ENCODE measurements at regions not wholly inside any gene's neighbourhood (a gene's known extent, or its start where the extent isn't known, plus 50 kb on each side); places are given as distances from the start of the nearest gene placed in this dataset.

- peak; percentile 49 for DNase-seq
These were observed 385.5 kb downstream of the HDGFL1 start for GRCh38 chr6:22954749-22955385.

DNA sequence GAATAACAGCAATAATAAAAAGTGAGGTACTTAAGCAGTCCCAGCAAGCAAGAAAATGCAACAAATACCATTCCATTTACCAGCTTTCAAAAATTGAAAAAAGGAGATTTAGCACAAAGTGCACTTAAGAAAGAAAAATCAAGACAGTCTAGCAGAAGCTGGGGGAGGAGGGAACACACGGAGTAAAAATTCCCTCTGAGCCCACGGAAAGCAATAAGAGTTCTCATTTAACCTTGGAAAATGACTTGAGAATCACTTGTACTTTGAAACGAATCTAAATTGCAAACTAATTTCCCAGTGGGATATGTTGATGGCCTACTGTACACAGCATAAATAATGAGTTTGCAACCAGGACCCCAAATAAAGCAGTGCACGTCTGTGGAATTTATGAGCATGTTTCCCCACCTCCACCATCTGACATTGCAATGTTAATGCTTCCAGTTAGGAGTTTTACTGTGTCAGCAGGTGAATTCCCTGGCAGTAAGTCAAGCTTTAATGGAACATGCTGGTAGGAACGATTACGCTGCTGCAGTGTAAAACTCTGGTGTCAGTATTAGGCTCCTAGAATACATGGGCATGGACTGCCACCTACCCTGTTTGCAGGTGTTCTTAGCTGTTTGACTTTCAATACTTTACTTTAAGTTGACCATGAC is 386.8 kb downstream of the HDGFL1 start:
- DNase-seq, result no peak

DNA sequence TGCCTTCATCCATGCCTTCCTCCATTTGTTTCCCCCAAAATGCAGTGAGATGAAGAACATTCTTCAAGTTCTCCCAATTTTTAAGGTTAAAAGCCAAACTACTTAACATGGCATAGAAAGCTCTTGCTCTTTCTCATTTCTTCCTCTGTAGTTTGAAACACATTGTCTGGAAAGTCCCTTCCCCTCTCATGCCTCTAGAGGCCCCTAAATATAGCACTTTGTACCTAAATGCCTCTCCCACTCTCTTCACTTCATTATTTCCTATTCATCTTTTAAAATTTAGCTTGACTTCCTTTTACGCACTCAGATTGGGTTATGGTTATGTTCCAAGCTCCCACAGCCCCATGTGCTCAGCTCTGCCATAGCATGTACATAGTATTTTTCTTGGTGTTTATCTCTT is 389.3 kb downstream of the HDGFL1 start:
- DNase-seq, result no peak

DNA sequence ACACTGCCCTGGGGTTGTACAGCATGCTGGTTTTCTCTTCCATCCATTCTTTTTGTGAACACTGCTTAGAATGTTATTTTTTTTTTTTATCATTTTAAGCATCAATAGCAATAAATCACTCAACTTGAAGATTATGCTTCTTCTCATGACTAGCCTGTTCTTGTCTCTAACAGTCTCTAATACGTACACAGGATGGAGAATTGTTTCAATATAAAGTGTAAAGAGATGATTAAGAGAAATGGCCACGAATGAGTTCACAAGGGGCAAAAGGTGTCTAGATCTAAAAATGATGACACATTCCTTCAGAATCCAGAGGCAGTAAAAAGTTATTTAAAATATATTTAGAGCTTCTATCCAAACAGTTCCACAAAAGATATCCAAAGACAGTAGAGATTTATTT is 390.2 kb downstream of the HDGFL1 start:
- DNase-seq, result no peak

DNA sequence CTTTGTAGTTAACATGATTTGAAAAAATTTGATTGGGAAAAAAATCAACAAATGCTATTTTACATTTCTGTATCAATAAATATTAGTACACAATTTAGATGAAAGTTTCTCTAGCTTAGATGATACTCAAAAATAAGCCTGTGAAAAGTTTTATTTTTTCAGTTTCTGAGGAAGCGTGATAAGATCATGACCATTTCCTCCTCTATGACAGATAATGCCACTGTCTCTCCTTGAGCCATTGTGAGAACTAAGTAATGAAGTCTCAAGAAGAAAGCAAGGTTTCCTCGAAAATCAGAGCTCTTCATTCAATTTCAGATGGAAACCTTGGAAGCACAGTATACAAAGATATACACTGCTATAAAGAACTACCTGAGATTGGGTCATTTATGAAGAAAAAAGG is 395.0 kb downstream of the HDGFL1 start:
- no peak for DNase-seq

GRCh38 chr6:22965889-22966288 is 396.5 kb downstream of the HDGFL1 start:
- no peak for DNase-seq

DNA sequence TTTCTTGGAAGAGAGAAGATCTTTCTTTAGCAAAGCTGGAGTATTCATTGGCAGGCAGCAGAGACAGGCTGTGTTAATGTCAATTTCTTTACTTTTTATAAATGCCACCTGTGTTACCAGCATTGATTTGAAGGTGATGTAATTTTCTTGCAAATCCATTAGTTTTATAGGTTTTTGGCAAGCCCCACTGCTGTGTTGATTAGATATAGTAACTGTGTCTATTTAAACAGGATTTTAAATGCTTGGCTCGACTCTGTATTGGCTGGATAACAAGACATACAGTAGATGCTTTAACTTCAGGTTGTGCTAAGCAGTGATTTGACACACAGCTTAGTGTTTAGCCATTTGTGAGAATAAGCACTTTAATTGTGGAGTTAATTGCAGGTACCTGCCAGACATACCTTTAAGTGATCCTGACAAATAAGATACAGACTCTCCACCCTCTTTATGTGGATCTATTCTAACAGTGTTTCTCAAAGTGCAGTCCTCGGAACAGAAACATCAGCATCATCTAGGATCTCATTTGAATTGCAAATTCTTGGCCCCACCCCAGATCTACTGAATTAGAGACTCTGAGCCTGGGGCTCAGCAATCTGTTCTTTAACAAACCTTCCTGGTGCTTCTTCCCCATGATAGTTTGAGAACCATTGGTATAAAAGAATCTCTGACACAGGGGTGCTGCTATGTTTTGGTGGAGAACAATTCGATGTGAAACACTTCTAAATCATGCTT is 397.5 kb downstream of the HDGFL1 start:
- DNase-seq, result no peak

GRCh38 chr6:22970004-22970403 is 400.6 kb downstream of the HDGFL1 start:
- no peak for DNase-seq

DNA sequence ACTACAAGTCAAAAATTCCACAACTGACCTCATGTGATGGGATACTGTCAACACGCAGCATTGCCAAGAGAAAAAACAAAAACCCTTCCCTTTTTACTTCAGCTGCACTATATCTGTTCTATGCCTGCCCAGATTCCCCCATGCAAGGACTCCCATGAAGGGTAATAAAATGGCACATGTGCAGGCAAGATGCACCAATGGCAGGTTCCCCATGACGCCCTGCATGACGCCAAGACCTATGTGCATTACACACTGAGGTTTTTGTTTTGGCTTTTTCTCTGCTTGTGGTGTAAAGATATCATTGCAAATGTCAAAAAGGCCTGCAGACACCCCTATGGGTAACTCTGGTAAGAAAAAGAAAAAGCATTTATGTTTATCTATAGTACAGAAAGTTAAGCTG is 403.4 kb downstream of the HDGFL1 start:
- no peak for DNase-seq

DNA sequence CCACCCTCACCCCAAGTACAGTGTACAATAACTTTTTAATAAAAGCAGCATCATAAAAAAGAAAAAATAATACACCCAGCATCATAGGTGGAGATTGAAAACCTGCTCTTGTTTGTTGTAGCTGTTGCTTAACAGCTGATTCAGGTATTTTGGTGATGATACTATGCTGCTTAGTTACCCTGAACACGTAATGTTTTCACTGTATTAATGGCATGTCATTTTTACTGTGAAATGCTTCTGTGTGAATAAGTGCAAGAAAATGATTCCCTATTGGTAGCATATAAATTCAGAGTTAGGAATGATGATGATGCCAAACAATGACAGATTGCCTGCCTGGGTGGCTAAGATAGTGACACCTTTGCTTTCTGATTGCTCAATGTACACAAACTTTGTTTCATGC is 405.7 kb downstream of the HDGFL1 start:
- DNase-seq, result no peak

GRCh38 chr6:22980446-22980845 is 411.1 kb downstream of the HDGFL1 start:
- DNase-seq, result no peak

- no peak for DNase-seq
These were observed 432.8 kb downstream of the HDGFL1 start for GRCh38 chr6:23002044-23002619.

GRCh38 chr6:23003671-23004467 is 434.5 kb downstream of the HDGFL1 start:
- DNase-seq, result no peak

GRCh38 chr6:23006656-23007055 is 437.3 kb downstream of the HDGFL1 start:
- no peak for DNase-seq

- DNase-seq, result no peak
These were observed 442.2 kb downstream of the HDGFL1 start for GRCh38 chr6:23011615-23012014.

GRCh38 chr6:23013776-23014175 is 444.4 kb downstream of the HDGFL1 start:
- no peak for DNase-seq

DNA sequence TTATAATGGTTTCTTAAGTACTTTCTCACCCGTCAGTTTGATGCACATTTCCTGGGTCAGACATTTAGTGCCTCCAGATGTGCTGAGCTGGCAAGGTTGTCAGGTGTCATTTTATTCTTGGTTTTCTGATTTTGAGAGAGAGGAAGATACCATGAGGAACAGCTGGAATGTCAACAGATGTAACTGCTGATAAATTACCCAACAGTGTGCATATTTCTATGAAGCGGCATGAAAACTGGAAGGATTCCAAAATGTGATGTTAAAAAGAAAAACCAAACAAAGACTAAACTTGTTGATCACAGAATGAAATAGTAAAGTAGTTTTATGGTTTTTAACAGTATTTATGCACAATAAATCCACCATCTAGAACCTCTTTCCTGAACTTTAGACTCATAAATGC is 447.3 kb downstream of the HDGFL1 start:
- no peak for DNase-seq

GRCh38 chr6:23021487-23021886 is 452.1 kb downstream of the HDGFL1 start:
- DNase-seq, result no peak

DNA sequence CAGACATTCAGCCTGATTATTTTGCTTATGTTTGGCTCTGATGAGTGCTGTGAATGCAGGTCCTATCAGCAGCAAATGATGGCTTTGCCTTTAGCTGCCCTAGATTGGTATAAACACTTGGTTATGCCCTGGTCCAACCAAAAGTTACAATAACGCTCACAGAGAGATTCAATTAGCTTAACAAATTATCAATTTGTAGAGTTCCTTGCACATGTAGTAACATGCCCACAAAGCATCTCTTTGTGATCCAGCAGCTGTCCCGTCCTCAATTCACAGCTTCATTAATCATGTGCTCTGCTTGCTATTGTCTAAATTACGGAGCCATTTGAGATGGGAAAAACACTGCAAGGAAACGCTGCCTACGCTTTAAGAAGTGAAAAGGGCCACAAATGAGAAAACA is 457.9 kb downstream of the HDGFL1 start:
- peak; percentile 14 for DNase-seq

GRCh38 chr6:23031986-23032385 is 462.6 kb downstream of the HDGFL1 start:
- DNase-seq, result no peak

DNA sequence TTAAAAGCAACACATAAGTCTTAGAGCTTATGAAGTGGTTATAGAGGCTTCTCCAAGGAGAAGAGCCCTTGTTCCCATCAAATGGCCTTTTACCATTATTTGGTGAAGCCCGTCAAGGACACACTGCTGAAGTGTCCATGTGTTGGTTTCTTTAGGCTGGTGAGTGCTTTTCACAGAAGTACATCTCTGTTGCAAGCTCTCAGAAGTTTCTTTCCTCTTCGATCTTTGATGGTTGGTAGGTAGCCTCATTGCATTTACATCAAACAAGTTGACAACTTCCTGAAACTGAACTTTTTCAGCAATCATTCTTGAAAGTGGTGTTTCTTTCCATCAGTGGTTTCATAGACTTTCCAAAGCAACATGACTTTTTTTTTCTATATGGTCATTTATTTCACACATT is 465.6 kb downstream of the HDGFL1 start:
- DNase-seq, result no peak

GRCh38 chr6:23036406-23036983 is 467.1 kb downstream of the HDGFL1 start:
- DNase-seq, result no peak

DNA sequence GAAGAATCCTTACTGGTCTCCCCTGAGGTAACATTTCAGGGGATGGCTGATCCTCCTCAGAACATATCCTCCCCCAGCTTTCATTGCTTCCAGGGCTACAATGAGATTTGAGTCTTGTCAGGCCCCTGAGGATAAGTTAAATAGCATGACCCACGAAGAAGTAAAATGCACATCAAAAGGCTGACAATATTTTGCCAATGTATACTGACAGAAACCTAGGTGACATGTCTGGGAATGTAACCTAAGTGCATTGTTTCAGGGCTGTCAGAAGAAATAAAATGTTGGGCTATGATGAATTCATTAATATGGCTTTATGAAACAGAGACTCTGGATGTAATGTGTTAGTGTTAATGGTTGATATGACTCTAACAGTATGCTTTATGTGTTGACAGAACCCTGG is 471.5 kb downstream of the HDGFL1 start:
- DNase-seq, result no peak

All from SHP77 treated with DMSO at 0.1 percent for 48 hours (cell line).